ENCODE measurements at regions not wholly inside any gene's neighbourhood (a gene's known extent, or its start where the extent isn't known, plus 50 kb on each side); places are given as distances from the start of the nearest gene placed in this dataset.

- no peak for DNase-seq
Observed at GRCh38 chr5:68457285-68457684, 241.7 kb downstream of the PIK3R1 start.

- no peak for DNase-seq
Observed at GRCh38 chr5:68458416-68459021, 243.0 kb downstream of the PIK3R1 start.

- no peak for DNase-seq
Observed at GRCh38 chr5:68459093-68459809, 243.7 kb downstream of the PIK3R1 start.

DNA sequence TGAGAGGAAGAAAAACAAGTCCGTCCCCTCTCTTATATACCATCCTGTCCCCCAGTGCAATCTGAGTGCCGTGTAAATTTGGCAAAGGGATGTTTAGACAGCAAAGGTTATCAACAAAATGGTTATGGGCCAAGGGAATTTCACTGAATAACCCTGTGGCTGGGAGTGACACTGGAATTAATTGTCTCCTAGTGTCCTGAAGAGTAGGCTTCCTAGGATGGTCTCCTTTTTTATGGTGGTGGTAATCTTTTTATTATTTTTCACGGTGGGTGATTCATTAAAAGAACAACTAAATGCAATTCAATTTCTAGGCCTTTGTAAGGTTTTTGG lies 244.2 kb downstream of the PIK3R1 start:
- DNase-seq: no peak

- no peak for DNase-seq
Observed at GRCh38 chr5:68460147-68460798, 244.7 kb downstream of the PIK3R1 start.

DNA sequence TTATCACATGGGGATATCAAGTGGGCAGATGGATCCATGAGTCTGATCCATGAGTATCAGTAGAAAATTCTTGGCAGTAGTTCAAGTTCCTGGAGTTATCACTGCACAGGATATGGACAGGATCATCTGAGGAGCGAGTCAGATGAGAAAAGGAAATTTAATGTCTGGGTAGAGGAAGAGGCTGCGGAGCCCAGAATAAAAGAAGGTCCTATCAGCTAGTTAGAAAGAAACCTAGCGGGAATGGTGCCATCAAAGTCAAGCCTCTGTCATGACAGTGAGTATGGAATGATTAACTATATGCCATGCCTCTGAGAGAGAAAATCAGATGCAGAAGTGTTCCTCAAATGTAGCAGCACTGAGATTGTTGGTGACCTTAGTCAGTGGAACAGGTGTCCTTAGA lies 248.1 kb downstream of the PIK3R1 start:
- DNase-seq: no peak

DNA sequence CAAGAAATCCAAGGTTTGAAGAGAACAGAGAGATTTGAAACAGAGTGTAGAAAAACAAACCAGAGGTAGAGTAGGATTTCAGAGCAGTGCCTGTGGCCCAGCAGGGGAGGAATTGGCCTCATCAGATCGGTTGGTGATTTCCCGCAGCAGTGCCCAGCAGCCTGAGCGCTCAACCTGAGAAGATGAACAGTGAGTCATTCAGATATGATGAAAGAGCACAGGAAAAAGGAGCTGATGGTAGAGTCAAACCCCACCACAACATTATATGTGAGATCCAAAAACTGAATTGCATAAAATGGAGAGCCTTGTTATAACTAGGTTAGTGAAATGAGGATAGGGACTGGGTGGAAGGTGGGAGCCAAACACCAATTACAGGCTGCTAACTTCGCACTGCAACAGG lies 248.9 kb downstream of the PIK3R1 start:
- no peak for DNase-seq

- DNase-seq: no peak
Observed at GRCh38 chr5:68465133-68465532, 249.6 kb downstream of the PIK3R1 start.

DNA sequence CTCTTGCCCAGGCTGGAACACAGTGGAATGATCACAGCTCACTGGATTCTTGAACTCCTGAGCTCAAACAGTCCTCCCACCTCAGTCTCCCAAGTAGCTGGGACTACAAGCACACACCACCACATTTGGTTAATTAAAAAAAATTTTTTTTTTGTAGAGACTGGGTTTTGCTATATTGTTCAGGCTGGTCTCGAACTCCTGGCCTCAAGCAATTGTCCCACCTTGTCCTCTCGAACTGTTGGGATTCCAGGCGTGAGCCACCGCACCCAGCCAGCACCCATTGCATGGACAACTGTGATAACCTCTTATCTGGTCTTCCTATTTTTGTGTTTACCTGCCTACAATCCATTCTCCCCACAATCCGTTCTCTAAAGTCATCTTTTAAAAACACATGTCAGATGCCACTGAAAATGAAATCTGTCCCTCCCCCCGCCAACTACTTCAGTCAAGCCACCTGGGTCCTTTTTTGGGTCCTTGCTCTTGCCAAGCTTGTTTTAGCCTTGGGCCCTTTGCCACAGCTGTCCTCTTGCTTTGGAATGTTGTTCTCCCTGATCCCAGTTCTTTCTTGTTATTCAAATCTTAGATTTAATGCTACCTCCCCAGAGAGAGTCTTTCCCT lies 250.5 kb downstream of the PIK3R1 start:
- no peak for DNase-seq

DNA sequence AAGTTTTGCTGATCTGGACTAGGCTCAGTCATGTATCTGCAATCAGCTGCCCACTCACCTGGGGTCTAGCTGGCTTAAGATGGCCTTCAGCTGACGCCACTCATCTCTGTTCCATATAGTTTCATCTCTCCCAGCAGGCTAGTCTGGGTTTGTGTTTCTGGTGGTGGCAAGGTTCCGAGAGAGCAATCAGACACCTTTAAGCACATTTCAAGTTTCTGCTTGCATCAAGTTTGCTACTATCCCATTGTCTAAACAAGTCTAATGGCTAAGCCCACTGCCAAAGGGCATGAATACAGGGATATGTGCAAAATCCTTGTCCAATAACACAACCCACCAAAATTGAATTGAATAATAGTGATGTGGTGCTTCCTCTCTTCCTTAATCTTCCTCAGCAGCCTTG lies 251.7 kb downstream of the PIK3R1 start:
- no peak for DNase-seq

GRCh38 chr5:68467794-68468193 lies 252.2 kb downstream of the PIK3R1 start:
- DNase-seq: no peak

GRCh38 chr5:68468322-68468721 lies 252.8 kb downstream of the PIK3R1 start:
- no peak for DNase-seq

GRCh38 chr5:68475476-68475983 lies 260.0 kb downstream of the PIK3R1 start:
- DNase-seq: no peak

DNA sequence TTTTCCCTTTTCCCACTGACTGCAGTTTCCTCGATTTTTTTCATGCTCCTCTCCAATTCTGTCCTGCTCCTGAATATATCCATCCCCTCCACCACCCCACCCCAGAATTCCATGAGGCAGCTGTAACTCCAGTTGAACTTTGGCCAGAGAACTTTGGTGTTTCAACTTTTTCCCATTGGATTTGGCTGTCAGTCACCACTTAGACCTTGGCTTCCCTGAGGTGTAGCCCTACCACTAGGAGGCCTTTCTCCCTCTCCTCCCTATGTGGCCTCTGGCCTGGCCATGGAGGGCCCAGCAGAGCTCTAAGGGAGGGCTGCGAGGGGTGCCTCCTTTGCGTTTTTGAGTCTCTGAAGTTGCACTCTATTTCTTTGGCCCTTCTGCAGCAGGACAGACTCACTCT lies 261.3 kb downstream of the PIK3R1 start:
- DNase-seq: no peak

- no peak for DNase-seq
Observed at GRCh38 chr5:68478301-68479095, 262.9 kb downstream of the PIK3R1 start.

- DNase-seq: no peak
Observed at GRCh38 chr5:68479524-68479923, 264.0 kb downstream of the PIK3R1 start.

DNA sequence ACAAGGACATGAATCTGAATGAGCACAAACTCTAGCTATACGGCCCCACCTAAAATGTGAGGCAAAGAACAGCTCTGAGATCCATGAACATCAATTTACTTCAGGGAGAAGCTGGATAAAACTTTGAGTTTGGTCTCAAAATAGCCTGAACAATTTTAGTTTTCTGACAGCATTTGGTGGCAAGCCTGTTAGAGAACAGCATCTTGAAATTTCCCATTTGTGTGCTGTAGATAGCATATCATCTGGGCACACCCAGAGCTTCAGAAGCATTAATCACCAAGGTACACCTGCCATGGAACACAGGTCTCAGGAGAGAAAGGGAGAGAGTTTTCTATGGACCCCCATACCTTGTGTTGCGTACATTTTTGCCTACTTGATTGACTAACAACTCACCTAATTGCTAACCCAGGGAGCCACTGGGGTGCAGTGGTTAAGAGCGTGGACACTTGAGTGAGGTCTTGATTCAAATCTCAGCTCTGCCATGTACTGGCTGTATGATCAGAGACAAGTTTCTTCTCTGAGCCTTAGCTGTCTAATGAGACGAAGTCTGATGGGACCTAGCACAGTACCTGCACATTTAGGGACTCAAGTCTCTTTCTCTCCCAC lies 264.9 kb downstream of the PIK3R1 start:
- DNase-seq: no peak

- no peak for DNase-seq
Observed at GRCh38 chr5:68482199-68482598, 266.6 kb downstream of the PIK3R1 start.

GRCh38 chr5:68484307-68485068 lies 268.9 kb downstream of the PIK3R1 start:
- DNase-seq: no peak

DNA sequence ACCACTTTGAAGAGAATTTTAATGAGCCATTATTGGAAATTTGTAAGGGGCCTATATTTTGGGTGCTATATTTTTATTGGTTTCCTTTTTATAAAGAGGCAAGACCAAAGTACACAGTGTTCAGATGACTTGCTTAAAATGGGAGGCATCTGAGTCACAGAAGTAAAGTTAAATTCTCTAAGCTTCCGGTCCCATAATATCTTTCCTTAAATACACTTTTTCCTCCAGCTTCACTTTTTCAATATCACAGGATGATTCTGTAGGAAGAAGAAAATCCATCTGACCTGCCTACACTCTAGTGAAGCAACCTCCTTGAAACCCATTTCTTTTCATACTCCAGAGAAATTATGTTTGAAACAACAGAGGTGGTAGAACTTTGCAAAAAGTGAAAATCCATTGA lies 274.0 kb downstream of the PIK3R1 start:
- no peak for DNase-seq

DNA sequence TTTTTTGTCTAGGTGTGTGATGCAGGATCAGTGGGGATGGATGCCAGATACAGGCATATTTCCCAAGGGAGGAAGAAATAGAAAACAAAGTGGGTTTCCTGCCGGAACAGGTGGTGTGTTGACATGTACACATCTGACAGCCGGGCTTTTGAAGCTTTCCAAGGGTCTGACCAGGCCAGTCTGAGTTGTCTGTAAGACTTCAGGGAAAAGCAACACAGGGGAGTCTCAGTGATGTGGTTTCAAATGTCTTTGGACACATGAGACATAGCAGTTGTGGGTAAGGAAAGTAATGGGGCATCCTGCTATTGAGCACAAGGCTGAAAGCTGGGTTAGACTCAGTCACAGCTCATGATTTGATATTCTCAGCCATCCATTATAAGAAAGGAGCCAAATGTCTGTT lies 274.9 kb downstream of the PIK3R1 start:
- DNase-seq: no peak

DNA sequence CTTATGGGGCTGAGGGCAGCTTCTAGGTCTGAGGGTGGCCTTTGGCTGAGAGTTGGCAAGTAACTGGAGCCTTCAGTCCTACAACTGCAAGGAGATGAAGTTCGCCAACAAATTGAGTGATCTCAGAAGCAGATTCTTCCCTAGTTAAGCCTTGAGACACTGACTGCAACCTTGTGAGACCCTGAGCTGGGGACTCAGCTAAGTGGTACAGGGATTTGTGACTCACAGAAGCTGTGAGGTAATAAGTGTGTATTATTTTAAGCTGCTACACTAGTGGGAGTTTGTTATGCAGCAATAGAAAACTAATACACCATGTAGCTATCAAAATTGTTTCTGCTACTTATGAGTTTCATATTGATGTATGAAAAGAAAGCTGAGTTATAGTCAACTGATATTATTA lies 279.2 kb downstream of the PIK3R1 start:
- DNase-seq: no peak

All from amniotic stem cell (primary cell).